22Rv1 (cell line): ENCODE measurements at regions not wholly inside any gene's neighbourhood (a gene's known extent, or its start where the extent isn't known, plus 50 kb on each side); places are given as distances from the start of the nearest gene placed in this dataset.

Source experiments
- ZFX ChIP-seq: fragments of 450-650 bp; IDR thresholded peaks from 2 replicates; pipeline ENCODE4 v1.6.1; 2017; ENCODE audit warnings: antibody characterized with exemption, borderline replicate concordance
- TF ChIP-seq, protein P1 (sequence below): fragments of 450-650 bp; IDR thresholded peaks from 2 replicates; pipeline ENCODE4 v1.5.1; 2017; ENCODE audit warnings: mild to moderate bottlenecking

DNA sequence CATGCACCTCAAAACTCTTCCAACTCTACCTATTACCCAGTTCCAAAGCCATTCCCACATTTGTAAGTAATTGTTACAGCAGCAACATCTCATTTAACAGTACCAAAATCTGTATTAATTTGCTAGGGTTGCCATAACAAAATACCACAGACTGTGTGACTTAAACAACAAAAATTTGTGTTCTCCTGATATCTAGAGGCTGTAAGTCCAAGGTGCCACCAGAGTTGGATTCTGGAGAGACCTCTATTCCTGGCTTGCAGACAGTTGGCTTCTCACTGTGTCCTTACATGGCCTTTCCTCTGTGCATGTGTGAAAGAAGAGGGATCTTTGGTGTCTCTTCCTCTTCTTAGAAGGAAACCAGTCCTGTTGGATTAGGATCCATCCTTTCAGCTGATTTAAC is 203.8 kb upstream of the PIK3R1 start:
- TF ChIP-seq, protein P1, sequence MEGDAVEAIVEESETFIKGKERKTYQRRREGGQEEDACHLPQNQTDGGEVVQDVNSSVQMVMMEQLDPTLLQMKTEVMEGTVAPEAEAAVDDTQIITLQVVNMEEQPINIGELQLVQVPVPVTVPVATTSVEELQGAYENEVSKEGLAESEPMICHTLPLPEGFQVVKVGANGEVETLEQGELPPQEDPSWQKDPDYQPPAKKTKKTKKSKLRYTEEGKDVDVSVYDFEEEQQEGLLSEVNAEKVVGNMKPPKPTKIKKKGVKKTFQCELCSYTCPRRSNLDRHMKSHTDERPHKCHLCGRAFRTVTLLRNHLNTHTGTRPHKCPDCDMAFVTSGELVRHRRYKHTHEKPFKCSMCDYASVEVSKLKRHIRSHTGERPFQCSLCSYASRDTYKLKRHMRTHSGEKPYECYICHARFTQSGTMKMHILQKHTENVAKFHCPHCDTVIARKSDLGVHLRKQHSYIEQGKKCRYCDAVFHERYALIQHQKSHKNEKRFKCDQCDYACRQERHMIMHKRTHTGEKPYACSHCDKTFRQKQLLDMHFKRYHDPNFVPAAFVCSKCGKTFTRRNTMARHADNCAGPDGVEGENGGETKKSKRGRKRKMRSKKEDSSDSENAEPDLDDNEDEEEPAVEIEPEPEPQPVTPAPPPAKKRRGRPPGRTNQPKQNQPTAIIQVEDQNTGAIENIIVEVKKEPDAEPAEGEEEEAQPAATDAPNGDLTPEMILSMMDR, result no peak
- TF ChIP-seq ZFX, result no peak
